IPS-11a (cell line): ENCODE measurements at regions not wholly inside any gene's neighbourhood (a gene's known extent, or its start where the extent isn't known, plus 50 kb on each side); places are given as distances from the start of the nearest gene placed in this dataset.
"Not testable (repeated sequence)": the region's sequence is repeated elsewhere in the genome, so short reads cannot be mapped to it uniquely, and the experiment has no call there.

Experiments used
- H3K4me3 ChIP-seq: one replicate; pipeline ENCODE4 v1.5.1; 2013; ENCODE audit warnings: low read depth, low read length, control low read depth

DNA sequence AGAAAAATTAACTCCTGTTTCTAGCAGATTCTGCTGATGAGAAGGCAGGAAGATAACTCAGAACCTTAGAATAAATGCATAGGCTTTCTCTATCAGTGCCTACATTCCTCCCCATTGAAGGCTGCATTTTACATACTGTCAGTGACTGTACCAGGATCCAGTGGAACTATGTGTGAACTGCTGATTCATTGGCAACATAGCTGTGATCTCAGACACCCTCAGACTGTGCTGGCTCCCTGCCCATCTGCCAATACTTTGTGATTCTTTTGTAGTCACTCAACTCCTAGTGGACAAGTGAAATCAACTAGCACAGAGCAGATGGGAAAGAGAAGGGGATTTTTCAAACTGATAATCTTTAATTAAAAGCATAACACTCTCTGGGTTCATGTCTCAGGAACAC is 375.8 kb downstream of the MDFIC start:
- H3K4me3 ChIP-seq, result no peak overlapping the region

DNA sequence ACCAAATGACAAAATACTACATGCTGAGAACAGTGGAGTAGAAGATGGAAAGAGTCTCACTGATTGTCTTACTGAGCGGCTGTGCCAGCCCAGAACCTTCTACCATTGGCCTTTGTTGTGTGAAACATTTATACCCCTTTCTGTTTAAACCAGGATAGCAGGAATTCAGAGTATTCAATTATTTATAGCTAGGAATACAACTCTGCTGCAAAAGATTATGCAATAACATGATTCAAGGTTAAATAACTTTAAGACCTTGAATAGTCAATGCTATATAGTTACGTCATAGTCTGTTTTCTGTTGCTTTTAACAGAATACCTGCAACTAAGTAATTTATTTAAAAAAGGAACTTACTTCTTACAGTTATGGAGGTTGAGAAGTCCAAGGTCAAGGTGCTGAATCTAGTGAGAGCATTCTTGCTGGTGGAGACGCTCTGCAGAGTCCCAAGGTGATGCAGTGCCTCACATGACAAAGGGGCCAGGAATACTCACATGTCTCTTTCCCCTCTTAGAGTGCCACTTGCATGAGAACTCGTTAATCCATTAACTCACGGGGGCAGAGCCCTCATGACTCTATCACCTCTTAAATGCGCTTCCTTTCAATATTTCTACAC is 371.8 kb downstream of the MDFIC start:
- H3K4me3 ChIP-seq, result no peak overlapping the region

DNA sequence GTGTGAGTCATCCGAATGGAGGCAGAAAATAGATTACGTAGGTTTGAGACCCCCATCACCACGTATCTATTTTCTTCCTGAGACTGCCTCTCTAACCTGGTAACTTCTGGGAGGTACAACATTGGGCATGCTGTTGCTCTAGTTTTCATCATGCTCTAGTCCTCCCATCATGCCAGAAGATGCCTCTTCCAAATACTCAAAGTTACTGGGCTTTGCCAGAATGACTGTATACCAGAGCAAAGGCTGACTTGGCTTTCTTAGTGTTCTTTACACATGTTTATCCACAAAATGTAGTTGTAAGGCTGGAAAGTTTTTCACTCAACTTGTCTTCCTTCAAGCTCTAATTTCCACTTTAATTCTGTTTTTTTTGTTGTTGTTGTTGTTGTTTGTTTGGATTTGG is 370.5 kb downstream of the MDFIC start:
- H3K4me3 ChIP-seq, result no peak overlapping the region

DNA sequence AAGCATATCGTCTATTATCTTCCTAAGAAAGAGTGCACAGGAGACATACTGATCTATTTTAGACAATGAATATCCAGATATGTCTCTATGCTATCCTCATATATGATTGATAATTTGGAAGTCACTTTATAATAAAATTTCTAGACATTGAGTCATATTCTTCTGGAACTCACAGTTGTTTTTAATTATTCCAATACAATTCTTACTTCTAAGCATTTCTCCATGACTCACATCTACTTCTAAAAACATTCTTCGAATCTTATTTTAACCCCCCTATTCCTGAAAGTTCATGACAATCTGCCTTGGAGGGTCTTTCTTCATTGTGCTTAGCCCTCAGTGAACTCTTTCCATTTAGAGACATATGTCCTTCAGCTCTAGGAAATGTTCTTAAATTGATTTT is 368.1 kb downstream of the MDFIC start:
- no peak overlapping the region for H3K4me3 ChIP-seq

DNA sequence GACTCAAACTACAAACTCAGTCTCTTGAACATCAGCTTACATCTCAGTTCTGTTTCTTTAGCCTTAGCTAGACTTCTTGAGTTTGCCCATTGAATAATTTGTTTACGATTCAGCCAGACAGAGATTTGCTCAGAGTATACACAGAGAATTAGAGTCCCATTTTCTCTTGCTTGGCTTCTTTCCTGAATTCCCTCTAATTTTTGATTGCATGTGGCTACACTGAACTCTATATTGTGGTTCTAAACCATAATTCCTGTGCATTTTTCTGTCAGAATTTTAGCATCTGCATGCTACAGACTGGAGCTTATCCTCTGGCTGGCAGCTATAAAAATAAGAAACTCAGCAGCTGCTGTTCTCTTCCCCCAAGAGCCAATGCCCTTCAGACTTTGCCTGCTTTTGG is 354.9 kb downstream of the MDFIC start:
- no peak overlapping the region for H3K4me3 ChIP-seq

DNA sequence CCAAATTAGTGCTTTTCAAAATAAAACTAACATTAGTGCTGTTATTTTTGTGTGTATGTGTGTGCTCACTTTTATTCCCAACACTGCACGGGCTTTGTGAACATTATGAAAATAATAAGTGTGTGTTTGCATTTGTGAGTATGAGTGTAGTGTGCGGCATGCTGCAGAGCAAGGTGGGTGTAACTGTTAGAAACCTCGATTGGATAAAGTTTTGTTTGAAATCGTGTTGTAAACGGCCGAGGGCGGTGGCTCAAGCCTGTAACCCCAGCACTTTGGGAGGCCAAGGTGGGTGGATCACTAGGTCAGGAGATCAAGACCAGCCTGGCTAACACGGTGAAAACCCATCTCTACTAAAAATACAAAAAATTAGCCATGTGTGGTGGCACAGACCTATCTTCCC is 352.0 kb downstream of the MDFIC start:
- not testable (repeated sequence) for H3K4me3 ChIP-seq

DNA sequence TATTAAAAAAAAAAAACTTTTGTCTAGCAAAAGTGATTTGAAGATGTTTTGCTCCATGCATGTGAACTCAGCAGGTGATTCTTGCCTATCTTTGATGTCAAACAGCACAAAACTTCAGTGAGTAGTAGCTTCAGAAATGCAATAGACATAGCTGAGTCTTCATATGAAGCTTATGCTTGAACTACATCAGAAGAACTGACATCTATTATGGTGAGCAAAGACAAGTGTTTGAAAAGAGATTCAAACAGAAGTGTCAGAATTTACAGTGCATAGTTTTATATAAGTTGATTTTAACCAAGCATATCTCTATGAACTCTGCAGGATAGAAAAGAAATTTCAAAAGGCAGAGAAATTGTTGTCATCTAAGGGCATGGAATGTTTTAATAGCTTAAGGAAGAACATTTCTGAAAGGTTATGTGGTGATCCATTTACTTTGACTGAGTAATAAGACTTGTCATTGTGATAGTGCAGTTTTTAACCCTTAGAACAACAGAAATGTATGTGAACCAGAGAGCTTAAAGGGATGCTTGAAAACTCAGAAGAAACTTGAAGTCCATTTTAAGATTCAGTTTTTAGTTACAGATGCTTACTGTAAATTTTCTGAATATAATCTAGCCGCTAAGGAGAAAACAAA is 351.4 kb downstream of the MDFIC start:
- H3K4me3 ChIP-seq, result no peak overlapping the region

DNA sequence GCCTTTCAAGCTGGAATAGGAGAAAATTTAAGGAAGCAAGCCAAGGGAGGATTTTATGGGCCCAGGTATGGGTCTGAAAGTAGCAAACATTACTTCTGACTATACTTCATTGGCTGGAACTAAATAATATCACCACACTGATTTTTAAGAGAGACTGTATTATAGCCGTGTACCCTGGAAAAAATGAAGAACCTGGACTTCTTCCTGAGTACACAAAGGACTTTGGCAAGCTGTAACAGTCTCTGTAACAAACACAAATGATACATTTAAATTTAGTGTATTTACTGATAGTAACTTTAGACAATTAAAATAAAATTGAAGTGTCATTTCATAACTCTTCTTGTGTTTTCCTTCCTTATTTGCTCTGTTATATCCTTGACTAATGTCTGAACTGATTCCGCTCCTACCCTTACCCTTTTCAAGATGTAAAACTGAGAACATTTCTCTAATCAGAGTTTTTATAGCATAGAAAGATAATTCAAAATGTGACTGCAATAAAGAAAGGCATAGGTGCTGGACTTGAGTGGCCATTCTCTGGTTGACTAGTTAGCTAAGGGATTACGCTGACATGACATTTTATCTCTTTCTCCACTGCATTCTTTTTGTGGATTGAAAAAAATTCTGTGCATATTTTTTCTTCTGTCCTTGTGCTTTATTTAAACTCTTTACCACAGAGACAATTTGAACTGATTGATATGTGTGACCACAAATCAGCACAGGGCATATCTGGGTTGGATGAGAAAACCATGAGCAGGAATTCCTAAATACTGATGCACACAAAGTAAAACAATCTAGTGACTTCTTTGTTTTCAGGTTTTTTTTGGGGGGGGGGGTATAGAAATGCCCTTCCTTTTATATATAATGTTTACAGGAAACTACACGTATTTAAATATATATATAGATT is 349.7 kb downstream of the MDFIC start:
- no peak overlapping the region for H3K4me3 ChIP-seq

DNA sequence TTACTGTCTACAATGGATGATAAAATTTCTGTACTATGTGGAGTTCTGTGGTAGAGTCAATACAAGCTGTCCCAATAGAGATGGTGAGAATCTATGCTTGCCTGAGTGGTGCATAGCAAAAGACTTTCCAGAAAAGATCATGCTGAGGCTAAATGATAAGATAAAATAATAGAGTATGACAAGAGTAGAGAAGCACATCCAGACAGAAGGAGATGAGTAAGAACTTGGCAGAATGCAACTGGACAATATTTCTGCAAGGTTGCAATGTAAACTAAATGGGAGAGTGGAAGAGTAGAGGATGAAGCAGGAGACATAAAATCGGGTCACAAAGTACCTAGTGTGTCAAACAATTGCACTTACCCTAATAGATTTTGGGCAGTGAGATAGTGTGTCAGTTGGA is 347.6 kb downstream of the MDFIC start:
- H3K4me3 ChIP-seq, result no peak overlapping the region

DNA sequence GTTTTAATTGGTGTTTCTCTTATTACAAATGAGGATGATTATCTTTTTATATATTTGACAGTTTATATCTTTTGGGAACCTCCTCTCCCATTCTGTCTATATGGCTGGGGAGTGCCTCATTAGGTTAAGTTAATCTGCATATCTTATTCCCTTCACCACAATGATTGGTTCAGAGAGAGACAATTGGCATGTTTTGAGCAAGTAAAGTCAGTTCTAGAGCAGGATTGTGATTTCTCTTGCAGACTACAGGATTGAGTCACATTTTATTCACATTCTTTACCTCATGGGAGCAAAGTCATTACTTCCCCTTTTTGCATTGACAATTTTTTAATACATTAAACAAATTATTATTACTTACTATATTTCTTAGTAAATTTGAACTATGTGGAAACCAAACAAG is 345.6 kb downstream of the MDFIC start:
- no peak overlapping the region for H3K4me3 ChIP-seq

DNA sequence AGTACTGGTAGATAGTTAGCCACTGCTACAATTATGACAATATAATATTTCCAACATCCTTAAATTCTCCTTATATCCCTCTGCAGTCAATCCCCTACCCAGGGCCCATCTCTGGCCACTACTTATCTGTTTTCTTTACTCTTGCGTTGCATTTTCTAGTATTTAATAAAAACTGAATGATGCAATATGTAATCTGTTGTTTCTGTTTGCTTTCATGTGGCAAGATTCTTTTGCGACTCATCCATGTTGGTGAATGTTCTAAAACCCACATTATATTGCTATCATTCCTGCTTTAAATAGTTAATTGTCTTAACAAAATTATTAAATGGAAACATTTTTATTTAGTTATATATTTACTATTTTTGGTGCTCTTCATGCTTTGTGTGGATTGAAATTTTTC is 338.5 kb downstream of the MDFIC start:
- H3K4me3 ChIP-seq, result no peak overlapping the region

DNA sequence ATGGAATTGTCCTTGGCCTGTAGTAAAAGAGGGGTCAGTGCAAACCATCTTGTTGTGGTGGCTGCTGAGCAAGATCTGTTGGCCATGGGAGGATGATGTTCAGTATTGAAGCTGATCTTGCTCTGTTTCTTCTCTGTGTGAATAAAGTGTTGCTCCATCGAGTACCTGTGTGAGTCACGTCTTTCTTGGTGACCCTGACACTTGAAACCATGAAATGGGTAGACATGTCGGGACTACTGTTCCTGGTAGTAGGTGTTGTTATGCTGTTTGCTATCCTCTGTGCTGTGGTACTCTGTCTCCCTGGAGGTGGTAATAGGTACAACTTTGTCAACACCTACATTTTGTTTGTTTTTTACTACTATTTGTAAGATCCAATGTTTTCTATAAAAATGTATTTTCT is 330.6 kb downstream of the MDFIC start:
- H3K4me3 ChIP-seq, result no peak overlapping the region

DNA sequence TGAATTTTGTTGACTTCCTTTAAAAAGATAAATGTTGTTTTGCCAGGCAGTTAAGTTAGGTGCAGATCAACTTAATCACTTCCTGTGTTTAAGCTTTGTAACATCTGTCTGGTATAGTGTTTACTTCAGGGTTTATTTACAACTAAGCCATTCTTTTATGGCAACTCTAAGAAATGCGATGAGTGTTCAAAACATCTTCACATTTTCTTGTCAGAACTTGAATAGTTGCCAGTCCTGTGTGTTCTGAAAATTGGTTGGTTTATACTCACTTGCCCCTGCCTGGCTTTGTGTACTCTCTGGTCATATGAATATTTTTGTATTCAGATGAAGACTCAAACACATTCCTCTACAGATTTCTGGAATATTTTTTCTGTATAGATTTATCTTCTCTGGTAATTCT is 327.2 kb downstream of the MDFIC start:
- H3K4me3 ChIP-seq, result no peak overlapping the region

DNA sequence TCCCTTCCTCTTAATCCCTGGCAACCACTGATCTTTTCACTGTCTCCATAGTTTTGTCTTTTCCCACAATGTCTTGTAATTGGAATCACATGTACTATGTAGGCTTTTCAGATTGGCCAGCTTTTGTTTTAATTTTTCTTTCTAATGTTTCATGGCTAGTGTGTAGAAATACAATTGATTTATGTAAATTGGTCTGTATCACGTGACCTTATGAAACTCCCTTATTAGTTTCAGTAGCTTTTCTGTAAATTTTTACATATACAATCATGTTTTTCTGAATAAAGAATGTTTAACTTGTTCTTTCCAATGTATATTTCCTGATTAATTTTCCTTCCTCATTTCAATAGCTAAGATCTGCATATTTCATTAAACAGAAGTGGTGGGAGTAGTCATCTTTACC is 319.3 kb downstream of the MDFIC start:
- no peak overlapping the region for H3K4me3 ChIP-seq

DNA sequence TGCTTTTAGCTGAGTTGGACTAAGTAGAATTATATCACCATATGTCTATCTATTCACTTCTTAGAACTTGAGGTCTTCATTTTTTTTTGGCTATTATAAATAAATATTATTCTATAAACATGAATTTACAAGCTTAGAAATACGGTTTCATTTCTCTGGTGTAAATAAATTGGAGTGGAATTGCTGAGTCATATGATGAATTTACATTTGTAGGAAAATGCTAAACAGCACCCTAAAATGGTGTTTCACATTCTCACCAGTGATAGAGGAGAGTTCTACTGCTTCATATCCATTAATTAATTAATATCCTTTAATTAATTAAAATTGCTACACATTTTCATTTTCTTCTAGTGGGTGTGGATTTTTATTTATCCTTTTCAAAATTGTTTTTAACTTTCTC is 318.3 kb downstream of the MDFIC start:
- no peak overlapping the region for H3K4me3 ChIP-seq

DNA sequence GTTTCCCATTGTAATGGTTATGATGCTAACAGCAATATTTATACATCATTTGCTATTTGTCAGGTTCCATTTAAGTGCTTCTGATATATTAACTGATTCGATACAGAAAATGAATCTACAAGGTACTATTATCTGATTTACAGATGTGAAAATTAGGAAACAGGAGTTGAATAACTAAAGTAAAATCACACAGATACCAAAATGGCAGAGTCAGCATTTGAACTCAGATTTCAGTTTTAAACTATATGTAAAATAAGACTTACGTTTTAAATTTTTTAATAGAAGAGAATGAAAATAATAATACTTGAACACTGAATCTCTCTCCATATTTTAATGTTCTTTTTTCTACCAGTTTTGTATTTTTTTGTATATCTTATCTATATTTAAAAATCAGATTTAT is 313.2 kb downstream of the MDFIC start:
- H3K4me3 ChIP-seq, result no peak overlapping the region

DNA sequence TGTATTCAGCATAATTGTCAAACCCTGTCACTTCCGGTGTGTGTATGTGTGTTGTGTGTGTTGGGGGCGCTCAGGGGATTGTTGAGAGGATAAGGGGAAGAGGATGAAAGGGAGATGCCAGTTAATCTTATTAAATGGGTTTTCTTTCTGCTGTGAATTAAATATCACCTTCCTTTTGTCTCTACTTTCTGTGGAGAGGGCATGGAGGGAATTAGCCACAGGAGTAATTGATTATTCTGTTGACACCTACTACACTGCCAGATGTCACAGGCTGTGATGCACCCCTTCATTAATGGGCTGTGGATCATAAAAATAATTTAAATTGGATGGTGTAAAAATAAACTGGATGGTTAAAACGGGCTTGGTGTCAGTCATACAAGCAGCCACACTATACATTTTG is 311.9 kb downstream of the MDFIC start:
- H3K4me3 ChIP-seq, result no peak overlapping the region

DNA sequence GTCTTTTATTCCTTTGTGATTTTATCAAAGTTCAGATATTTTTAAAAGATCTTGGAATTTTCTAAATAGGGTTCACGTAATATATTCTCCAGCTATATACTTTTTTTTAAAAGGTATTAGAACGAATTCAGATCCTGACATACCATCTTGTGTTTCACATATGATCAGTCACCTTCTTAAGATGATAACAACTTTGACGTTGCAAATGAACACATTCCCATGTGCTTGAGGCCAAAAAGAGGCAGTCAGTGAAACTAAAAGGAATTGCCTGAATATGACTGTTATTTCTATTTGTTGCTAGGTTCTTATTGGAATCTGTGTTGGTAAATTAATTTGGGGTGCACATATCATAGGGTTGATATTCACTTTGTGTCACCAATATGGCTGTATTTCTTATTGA is 310.1 kb downstream of the MDFIC start:
- no peak overlapping the region for H3K4me3 ChIP-seq

DNA sequence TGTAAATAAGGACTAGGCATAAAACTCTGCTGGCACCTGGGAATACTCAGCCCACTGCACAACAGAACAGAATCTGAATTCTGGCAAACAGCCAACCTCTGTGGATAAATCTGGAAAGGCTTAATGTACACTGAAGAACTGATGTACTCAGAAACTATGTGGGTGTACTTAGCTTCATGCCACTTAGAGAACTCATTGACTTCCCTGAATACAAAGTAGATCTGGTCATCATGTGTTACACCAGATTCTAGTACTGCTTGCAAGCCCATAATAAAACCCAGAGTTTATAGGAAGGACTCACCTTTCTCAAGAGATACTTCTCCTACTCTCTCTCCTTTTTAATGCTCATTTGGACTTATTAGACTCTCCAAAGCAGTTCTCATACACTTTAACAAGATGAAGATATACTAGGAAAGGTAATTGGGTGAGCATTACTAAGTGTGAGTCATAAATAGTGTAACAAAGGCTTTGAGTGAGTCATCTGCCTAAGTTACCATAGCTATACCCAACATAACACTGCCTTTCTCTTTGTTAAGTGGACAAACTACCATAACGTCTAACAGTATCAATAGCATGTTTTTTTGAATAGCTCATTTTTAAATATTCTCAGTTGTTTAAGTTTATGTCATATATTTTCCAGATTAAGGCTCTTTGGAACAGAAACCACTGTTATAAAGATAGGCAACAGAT is 309.1 kb downstream of the MDFIC start:
- H3K4me3 ChIP-seq, result no peak overlapping the region

DNA sequence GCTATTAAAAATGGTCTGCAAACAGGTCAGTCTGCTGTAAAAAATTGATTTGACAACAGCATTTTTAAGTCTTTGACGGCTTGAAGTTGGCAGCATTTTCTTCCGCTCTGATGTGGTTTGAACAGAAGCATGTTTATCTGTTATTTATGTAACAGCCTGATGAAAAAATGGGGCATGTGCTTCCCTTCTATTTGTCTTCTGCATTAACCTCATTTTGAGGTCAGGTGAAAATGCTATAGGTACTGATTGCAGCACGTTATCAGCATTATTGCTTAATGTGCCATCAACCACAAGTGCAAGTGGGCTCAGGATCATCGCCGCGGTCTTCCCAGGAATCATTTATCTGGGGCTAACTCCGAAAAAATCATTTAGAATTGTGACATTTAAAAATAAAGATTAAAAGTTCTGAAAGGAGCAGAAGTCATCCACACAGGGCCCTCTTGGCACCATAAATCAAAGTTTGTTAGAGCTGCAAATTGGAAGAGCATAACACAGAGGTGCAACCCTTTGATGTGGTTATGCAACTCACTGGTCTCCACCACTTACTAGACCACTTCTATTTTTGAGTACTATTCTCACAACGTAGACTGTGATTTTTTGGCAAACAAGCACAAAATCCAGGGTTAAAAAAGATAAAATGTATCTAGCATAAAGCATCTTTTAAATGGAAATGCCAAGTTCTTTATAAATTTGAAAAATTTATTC is 307.7 kb downstream of the MDFIC start:
- no peak overlapping the region for H3K4me3 ChIP-seq
